ENCODE measurements at regions not wholly inside any gene's neighbourhood (a gene's known extent, or its start where the extent isn't known, plus 50 kb on each side); places are given as distances from the start of the nearest gene placed in this dataset.

GRCh38 chr2:180842461-180842860 lies 137.9 kb upstream of the UBE2E3 start:
- POLR2A ChIA-PET (ENCODE audit: unreplicated experiment) = no interaction called here
- in situ Hi-C loops (cut with MboI; ENCODE audit: low sequenced_read_pairs) = no loop called here
- Histone ChIP-seq H3K14ac (replicated peaks; ENCODE audit: low read depth, low read length) (no peak overlapping the region), H3K9me1 (ENCODE audit: insufficient read depth, low read length) (no peaks in the 10 kb centered on the region), H3K36me3 (ENCODE audit: control insufficient read depth, insufficient read depth, low read length) (no peaks in the 10 kb centered on the region), H4K5ac (ENCODE audit: low read depth, low read length) (no peak overlapping the region), H4K8ac (ENCODE audit: low read depth in 2 of 2, low read length in 2 of 2) (no peak overlapping the region), H3K4me1 (ENCODE audit: control insufficient read depth, insufficient read depth, low read length) (no peaks in the 10 kb centered on the region), H2BK5ac (ENCODE audit: low read depth, low read length, poor library complexity, severe bottlenecking) (no peak overlapping the region), H3K4me2 (ENCODE audit: low read depth, low read length) (no peak overlapping the region), H2AK9ac (replicated peaks; ENCODE audit: low read depth, low read length, poor library complexity) (no peak overlapping the region), H3K56ac (ENCODE audit: extremely low read depth, insufficient read depth, low read length) (no peak overlapping the region), H2BK15ac (ENCODE audit: low read depth, low read length) (no peak overlapping the region), H3K23ac (ENCODE audit: low read depth, low read length) (no peak overlapping the region), H2AFZ (replicated peaks; ENCODE audit: low read length, poor library complexity) (no peak overlapping the region), H3K9ac (ENCODE audit: low read depth, low read length) (no peak overlapping the region), H3K9me3 (ENCODE audit: control insufficient read depth, insufficient read depth, low read length) (no peaks in the 10 kb centered on the region), H3K4me3 (ENCODE audit: insufficient read depth, low read depth, low read length) (no peak overlapping the region), H3K4ac (ENCODE audit: low read depth, low read length) (no peak overlapping the region), H2AK5ac (ENCODE audit: low read depth, low read length) (no peak overlapping the region), H3K79me1 (ENCODE audit: low read depth in 1 of 2, low read length in 2 of 2) (no peaks in the 10 kb centered on the region), H3K27ac (ENCODE audit: insufficient read depth, low read length) (no peak overlapping the region), H3K27me3 (ENCODE audit: control insufficient read depth, insufficient read depth, low read length) (no peaks in the 10 kb centered on the region), H4K20me1 (ENCODE audit: insufficient read depth, low read length) (no peaks in the 10 kb centered on the region), H4K91ac (ENCODE audit: insufficient read depth, low read depth, low read length) (no peak overlapping the region), H2BK20ac (ENCODE audit: low read depth, low read length) (no peak overlapping the region), H2BK120ac (ENCODE audit: low read depth, low read length) (no peak overlapping the region), H3K18ac (ENCODE audit: low read depth, low read length) (no peak overlapping the region)
- dilution Hi-C loops (cut with HindIII; ENCODE audit: low sequenced_read_pairs, unreplicated experiment) = no loop called here
- ATAC-seq (ENCODE audit: low read depth) = no peak
- CTCF ChIA-PET = no interaction called here
- DNase-seq = no peak
- no CpG with 5 or more reads among the region's 3 CpGs for WGBS, 2 experiments (ENCODE audit: extremely low coverage in 2 of 2, insufficient read length in 1 of 2)
- intact Hi-C loops (cut with micrococcal nuclease) = no loop called here
- TF ChIP-seq USF2 (IDR thresholded peaks at IDR 0.05; ENCODE audit: low read depth, low read length) (no peak), BHLHE40 (IDR thresholded peaks at IDR 0.05; ENCODE audit: low read depth, low read length) (no peak), NFE2L2 (IDR thresholded peaks at IDR 0.05; ENCODE audit: low read depth, low read length) (no peak), SMC3 (IDR thresholded peaks at IDR 0.05; ENCODE audit: low read depth, low read length) (no peak), MXI1 (IDR thresholded peaks at IDR 0.05; ENCODE audit: borderline replicate concordance, low read depth, low read length) (no peak), POLR2A (IDR thresholded peaks at IDR 0.05; ENCODE audit: low read depth, low read length) (no peak), CEBPB (IDR thresholded peaks at IDR 0.05; ENCODE audit: low read depth, low read length) (no peak), RCOR1 (IDR thresholded peaks at IDR 0.05; ENCODE audit: insufficient replicate concordance, low read length) (no peak), MAZ (IDR thresholded peaks at IDR 0.05; ENCODE audit: borderline replicate concordance, low read depth, low read length) (no peak), RFX5 (IDR thresholded peaks at IDR 0.05; ENCODE audit: low read depth, low read length) (no peak), MAFK (IDR thresholded peaks at IDR 0.05; ENCODE audit: low read depth, low read length) (no peak), ELK1 (IDR thresholded peaks at IDR 0.05; ENCODE audit: borderline replicate concordance, low read depth, low read length) (no peak), FOS (IDR thresholded peaks at IDR 0.05; ENCODE audit: low read depth, low read length) (no peak), CTCF (conservative IDR thresholded peaks at IDR 0.05; ENCODE audit: low read depth, low read length) (no peak), CHD1 (IDR thresholded peaks at IDR 0.05; ENCODE audit: low read depth, low read length) (no peak), RAD21 (IDR thresholded peaks at IDR 0.05; ENCODE audit: low read length) (no peak)
- BruUV-seq (replicated peaks) = no TSS peak
